ENCODE measurements at regions not wholly inside any gene's neighbourhood (a gene's known extent, or its start where the extent isn't known, plus 50 kb on each side); places are given as distances from the start of the nearest gene placed in this dataset.

- 96% methylated on average over 35 of the region's 35 CpGs for WGBS
- DNase-seq (ENCODE audit: low spot score): no peak
Observed at GRCh38 chr11:70820311-70820710, 422.0 kb downstream of the CTTN start.

DNA sequence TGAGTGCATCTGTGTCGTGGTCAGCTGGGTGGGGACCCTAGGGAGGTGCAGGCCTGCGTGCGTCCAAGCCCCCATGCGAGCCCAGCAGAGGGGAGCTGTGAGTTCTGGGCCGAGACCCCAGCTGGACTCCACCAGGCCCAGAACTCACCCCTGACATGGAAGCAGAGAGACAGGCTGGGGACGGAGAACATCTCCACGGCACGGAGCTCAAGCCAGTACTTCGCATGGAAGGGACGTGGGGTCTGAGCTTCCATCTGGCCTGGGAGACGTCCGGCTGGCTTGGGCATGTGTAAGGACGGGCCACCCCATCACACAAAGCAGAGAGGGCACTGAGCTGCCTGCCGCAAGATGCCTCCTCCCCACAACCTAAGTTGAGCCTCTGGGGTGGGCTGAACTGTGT, 422.4 kb downstream of the CTTN start:
- no peaks in the 10 kb centered on the region for H3K27me3 ChIP-seq (ENCODE audit: control insufficient read depth in 4 of 4, insufficient read depth in 4 of 4, low read length in 3 of 4)
- TF ChIP-seq REST (IDR thresholded peaks at IDR 0.05): no peak
- TF ChIP-seq FOXA2 (IDR thresholded peaks at IDR 0.05): no peak
- no peak for TF ChIP-seq GABPA (IDR thresholded peaks at IDR 0.05 in 1 of 2, conservative IDR thresholded peaks at IDR 0.05 in 1 of 2)
- TF ChIP-seq HNF4G (IDR thresholded peaks at IDR 0.05): no peak
- no peak for TF ChIP-seq RXRA (IDR thresholded peaks at IDR 0.05)
- TF ChIP-seq, protein P1, sequence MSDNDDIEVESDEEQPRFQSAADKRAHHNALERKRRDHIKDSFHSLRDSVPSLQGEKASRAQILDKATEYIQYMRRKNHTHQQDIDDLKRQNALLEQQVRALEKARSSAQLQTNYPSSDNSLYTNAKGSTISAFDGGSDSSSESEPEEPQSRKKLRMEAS (IDR thresholded peaks at IDR 0.05): no peak
- no peak for TF ChIP-seq RAD21 (IDR thresholded peaks at IDR 0.05)
- TF ChIP-seq, protein P2, sequence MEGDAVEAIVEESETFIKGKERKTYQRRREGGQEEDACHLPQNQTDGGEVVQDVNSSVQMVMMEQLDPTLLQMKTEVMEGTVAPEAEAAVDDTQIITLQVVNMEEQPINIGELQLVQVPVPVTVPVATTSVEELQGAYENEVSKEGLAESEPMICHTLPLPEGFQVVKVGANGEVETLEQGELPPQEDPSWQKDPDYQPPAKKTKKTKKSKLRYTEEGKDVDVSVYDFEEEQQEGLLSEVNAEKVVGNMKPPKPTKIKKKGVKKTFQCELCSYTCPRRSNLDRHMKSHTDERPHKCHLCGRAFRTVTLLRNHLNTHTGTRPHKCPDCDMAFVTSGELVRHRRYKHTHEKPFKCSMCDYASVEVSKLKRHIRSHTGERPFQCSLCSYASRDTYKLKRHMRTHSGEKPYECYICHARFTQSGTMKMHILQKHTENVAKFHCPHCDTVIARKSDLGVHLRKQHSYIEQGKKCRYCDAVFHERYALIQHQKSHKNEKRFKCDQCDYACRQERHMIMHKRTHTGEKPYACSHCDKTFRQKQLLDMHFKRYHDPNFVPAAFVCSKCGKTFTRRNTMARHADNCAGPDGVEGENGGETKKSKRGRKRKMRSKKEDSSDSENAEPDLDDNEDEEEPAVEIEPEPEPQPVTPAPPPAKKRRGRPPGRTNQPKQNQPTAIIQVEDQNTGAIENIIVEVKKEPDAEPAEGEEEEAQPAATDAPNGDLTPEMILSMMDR (IDR thresholded peaks at IDR 0.05; ENCODE audit: low read depth, low read length, missing input control): no peak
- no peak for TF ChIP-seq EGR1 (IDR thresholded peaks at IDR 0.05; ENCODE audit: low read depth in 2 of 2)
- 93% methylated on average over 14 of the region's 14 CpGs for whole genome bisulfite sequencing
- no peaks in the 10 kb centered on the region for H3K9me3 ChIP-seq (ENCODE audit: control insufficient read depth in 4 of 4, low read length in 3 of 4)
- H3K4me3 ChIP-seq (ENCODE audit: low read depth in 1 of 3, low read length in 3 of 3): no peak overlapping the region
- H3K9ac ChIP-seq (ENCODE audit: low read depth in 1 of 2, low read length in 2 of 2): no peak overlapping the region
- no peak overlapping the region for H3K27ac ChIP-seq (ENCODE audit: low read depth in 1 of 2, low read length in 2 of 2)
- DNase-seq (ENCODE audit: low spot score): no peak
- no peaks in the 10 kb centered on the region for H3K4me1 ChIP-seq (ENCODE audit: control insufficient read depth in 4 of 4, insufficient read depth in 4 of 4, low read length in 3 of 4)
- H3K36me3 ChIP-seq (ENCODE audit: control insufficient read depth in 4 of 4, insufficient read depth in 3 of 4, low read depth in 1 of 4, low read length in 3 of 4): peaks cover 0 to 3% (median under 1%) of the 10 kb centered on the region in 4 donors

More at GRCh38 chr11:70820311-70820710, 422.0 kb downstream of the CTTN start:
- H3K27me3 ChIP-seq (ENCODE audit: control insufficient read depth in 4 of 4, insufficient read depth in 4 of 4, low read length in 3 of 4): no peaks in the 10 kb centered on the region
- peaks cover 0 to 3% (median under 1%) of the 10 kb centered on the region in 4 donors for H3K36me3 ChIP-seq (ENCODE audit: control insufficient read depth in 4 of 4, insufficient read depth in 3 of 4, low read depth in 1 of 4, low read length in 3 of 4)
- no peaks in the 10 kb centered on the region for H3K9me3 ChIP-seq (ENCODE audit: control insufficient read depth in 4 of 4, low read length in 3 of 4)
- no peak for TF ChIP-seq NR2F2 (IDR thresholded peaks at IDR 0.05)
- TF ChIP-seq FOXA2 (IDR thresholded peaks at IDR 0.05): no peak
- TF ChIP-seq, protein P2 (IDR thresholded peaks at IDR 0.05; ENCODE audit: low read depth, low read length, missing input control): no peak
- TF ChIP-seq, protein P3, sequence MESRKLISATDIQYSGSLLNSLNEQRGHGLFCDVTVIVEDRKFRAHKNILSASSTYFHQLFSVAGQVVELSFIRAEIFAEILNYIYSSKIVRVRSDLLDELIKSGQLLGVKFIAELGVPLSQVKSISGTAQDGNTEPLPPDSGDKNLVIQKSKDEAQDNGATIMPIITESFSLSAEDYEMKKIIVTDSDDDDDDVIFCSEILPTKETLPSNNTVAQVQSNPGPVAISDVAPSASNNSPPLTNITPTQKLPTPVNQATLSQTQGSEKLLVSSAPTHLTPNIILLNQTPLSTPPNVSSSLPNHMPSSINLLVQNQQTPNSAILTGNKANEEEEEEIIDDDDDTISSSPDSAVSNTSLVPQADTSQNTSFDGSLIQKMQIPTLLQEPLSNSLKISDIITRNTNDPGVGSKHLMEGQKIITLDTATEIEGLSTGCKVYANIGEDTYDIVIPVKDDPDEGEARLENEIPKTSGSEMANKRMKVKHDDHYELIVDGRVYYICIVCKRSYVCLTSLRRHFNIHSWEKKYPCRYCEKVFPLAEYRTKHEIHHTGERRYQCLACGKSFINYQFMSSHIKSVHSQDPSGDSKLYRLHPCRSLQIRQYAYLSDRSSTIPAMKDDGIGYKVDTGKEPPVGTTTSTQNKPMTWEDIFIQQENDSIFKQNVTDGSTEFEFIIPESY (IDR thresholded peaks at IDR 0.05): no peak
- no peak for TF ChIP-seq YY1 (IDR thresholded peaks at IDR 0.05)
- TF ChIP-seq RXRA (IDR thresholded peaks at IDR 0.05): no peak
- TF ChIP-seq TAF1 (conservative IDR thresholded peaks at IDR 0.05): no peak
- TF ChIP-seq JUND (IDR thresholded peaks at IDR 0.05): no peak
- TF ChIP-seq HNF4G (IDR thresholded peaks at IDR 0.05): no peak
- no peak for TF ChIP-seq GABPA (IDR thresholded peaks at IDR 0.05 in 1 of 2, conservative IDR thresholded peaks at IDR 0.05 in 1 of 2)
- no peak overlapping the region for H3K4me3 ChIP-seq (ENCODE audit: low read depth in 1 of 3, low read length in 3 of 3)
- no peaks in the 10 kb centered on the region for H3K4me1 ChIP-seq (ENCODE audit: control insufficient read depth in 4 of 4, insufficient read depth in 4 of 4, low read length in 3 of 4)
- no peak overlapping the region for H3K27ac ChIP-seq (ENCODE audit: low read depth in 1 of 2, low read length in 2 of 2)
- no peak overlapping the region for H3K9ac ChIP-seq (ENCODE audit: low read depth in 1 of 2, low read length in 2 of 2)

Measured in liver (tissue), 8 donors.